Neutrophil (primary cell): ENCODE measurements at regions not wholly inside any gene's neighbourhood (a gene's known extent, or its start where the extent isn't known, plus 50 kb on each side); places are given as distances from the start of the nearest gene placed in this dataset.
"Not testable (repeated sequence)": the region's sequence is repeated elsewhere in the genome, so short reads cannot be mapped to it uniquely, and the experiment has no call there.

ENCODE experiments used
- H3K27ac ChIP-seq: fragments of 200-600 bp; sonication (generic); 2 replicates; pipeline ENCODE4 v1.5.1; 2016; ENCODE audit warnings: mild to moderate bottlenecking, moderate library complexity
- H3K27me3 ChIP-seq: fragments of 200-600 bp; sonication (generic); 2 replicates; pipeline ENCODE4 v1.6.0; 2016; ENCODE audit warnings: mild to moderate bottlenecking
- H3K36me3 ChIP-seq: fragments of 200-600 bp; sonication (generic); 2 replicates; pipeline ENCODE4 v1.5.1; 2017
- H3K4me1 ChIP-seq, 2 experiments: fragments of 200-600 bp in 1 of 2; sonication (generic) in 1 of 2; 1 replicate in 1 of 2; 2 replicates in 1 of 2; pipeline versions ENCODE4 v1.5.1 to v1.6.1; 2013 to 2016; ENCODE audit warnings: low read depth in 1 of 2, low read length in 1 of 2, mild to moderate bottlenecking in 1 of 2, moderate library complexity in 1 of 2; ENCODE audit not compliant: control insufficient read depth in 1 of 2, insufficient read depth in 1 of 2
- H3K4me3 ChIP-seq, 2 experiments: fragments of 200-600 bp in 1 of 2; sonication (generic) in 1 of 2; 1 replicate in 1 of 2; 2 replicates in 1 of 2; pipeline ENCODE4 v1.5.1; 2013 to 2016; ENCODE audit warnings: low read depth in 1 of 2, low read length in 1 of 2, mild to moderate bottlenecking in 1 of 2, moderate library complexity in 1 of 2
- H3K9me3 ChIP-seq: fragments of 200-600 bp; sonication (generic); 2 replicates; pipeline ENCODE4 v1.5.1; 2016
- TF ChIP-seq, protein P1 (sequence below): fragments of 200-600 bp; sonication (generic); IDR thresholded peaks from 2 replicates; pipeline ENCODE4 v1.5.1; 2016; ENCODE audit warnings: antibody characterized with exemption

DNA sequence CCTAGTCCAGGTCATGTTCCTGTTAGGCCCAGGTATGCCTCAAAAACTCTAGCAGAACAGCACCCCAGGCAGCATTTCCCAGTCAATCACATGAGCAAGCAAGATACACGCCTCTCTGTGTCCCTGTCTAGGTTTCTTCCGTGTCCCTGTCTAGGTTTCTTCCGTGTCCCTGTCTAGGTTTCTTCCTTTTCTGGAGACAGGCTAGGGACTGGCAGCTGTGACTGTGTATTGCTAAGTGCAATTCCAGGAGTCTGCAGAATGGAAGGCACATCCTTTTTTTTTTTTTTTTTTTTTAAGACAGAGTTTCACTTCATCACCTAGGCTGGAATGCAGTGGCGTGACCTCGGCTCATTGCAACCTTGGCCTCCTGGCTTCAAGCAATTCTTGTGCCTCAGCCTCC is 77.6 kb downstream of the SETD4 start:
- H3K4me3 ChIP-seq: no peak overlapping the region
- H3K27ac ChIP-seq: no peak overlapping the region
- no peaks in the 10 kb centered on the region for H3K9me3 ChIP-seq
- TF ChIP-seq, protein P1, sequence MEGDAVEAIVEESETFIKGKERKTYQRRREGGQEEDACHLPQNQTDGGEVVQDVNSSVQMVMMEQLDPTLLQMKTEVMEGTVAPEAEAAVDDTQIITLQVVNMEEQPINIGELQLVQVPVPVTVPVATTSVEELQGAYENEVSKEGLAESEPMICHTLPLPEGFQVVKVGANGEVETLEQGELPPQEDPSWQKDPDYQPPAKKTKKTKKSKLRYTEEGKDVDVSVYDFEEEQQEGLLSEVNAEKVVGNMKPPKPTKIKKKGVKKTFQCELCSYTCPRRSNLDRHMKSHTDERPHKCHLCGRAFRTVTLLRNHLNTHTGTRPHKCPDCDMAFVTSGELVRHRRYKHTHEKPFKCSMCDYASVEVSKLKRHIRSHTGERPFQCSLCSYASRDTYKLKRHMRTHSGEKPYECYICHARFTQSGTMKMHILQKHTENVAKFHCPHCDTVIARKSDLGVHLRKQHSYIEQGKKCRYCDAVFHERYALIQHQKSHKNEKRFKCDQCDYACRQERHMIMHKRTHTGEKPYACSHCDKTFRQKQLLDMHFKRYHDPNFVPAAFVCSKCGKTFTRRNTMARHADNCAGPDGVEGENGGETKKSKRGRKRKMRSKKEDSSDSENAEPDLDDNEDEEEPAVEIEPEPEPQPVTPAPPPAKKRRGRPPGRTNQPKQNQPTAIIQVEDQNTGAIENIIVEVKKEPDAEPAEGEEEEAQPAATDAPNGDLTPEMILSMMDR: no peak
- no peaks in the 10 kb centered on the region for H3K36me3 ChIP-seq
- H3K4me1 ChIP-seq: no peaks in the 10 kb centered on the region
- H3K27me3 ChIP-seq: peaks cover 54% of the 10 kb centered on the region

DNA sequence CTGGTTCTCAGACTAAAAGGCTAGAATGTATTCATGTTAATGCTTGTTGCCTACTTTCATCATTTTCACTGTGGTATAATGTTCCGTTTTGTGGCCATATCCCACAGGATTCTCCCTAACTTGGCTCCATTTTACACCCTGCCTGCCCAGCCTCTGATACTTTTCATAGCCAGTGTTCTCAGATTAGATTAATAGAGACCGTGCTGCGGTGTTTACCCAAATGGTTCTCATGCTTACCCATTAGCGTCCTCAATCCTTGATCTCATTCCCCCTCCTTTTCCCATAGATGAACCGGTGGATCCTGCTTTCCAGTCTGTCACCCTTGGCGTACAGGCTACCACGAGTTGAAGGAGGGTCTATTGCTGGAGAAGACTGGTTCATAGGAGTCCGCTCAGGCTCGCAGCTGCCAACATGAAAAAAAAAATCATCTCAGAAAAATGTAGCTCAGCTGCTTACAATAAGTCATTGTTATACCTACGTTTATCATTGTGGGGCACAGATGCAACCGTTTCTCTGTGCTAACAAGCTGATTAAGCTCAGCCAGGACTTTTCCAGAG is 78.7 kb downstream of the SETD4 start:
- no peaks in the 10 kb centered on the region for H3K9me3 ChIP-seq
- no peaks in the 10 kb centered on the region for H3K4me1 ChIP-seq
- H3K27me3 ChIP-seq: peaks cover 48% of the 10 kb centered on the region
- no peaks in the 10 kb centered on the region for H3K36me3 ChIP-seq
- H3K27ac ChIP-seq: no peak overlapping the region
- no peak overlapping the region for H3K4me3 ChIP-seq
- TF ChIP-seq, protein P1: no peak

DNA sequence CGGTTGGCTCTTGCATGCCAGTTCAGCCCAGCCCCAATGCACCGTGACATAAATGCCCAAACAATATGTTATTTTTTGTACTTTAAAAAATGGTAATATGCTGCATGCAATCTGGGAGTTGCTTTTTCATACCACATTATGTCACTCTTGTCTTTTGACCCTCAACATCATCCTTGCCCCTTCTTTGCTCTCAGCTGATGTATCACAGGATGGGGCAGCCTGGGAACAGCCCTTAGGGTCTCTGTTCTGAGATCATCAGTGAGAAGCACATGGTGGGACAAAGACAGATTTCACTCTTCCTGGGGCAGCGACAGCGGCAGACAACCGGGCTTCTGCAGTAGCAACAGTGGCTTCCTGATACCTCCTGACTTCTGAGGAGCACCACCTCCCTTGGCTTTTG is 79.5 kb downstream of the SETD4 start:
- TF ChIP-seq, protein P1: no peak
- no peak overlapping the region for H3K4me3 ChIP-seq
- no peaks in the 10 kb centered on the region for H3K9me3 ChIP-seq
- no peaks in the 10 kb centered on the region for H3K36me3 ChIP-seq
- peaks cover 50% of the 10 kb centered on the region for H3K27me3 ChIP-seq
- no peaks in the 10 kb centered on the region for H3K4me1 ChIP-seq
- no peak overlapping the region for H3K27ac ChIP-seq

GRCh38 chr21:35977860-35978259 is 82.5 kb downstream of the SETD4 start:
- not testable (repeated sequence) for H3K36me3 ChIP-seq, H3K4me3 ChIP-seq, H3K4me1 ChIP-seq, H3K27ac ChIP-seq, H3K9me3 ChIP-seq
- peaks cover 48% of the 10 kb centered on the region for H3K27me3 ChIP-seq

GRCh38 chr21:35976929-35977328 is 83.4 kb downstream of the SETD4 start:
- Histone ChIP-seq H3K27ac (no peak overlapping the region), H3K4me3 (no peak overlapping the region), H3K36me3 (no peaks in the 10 kb centered on the region), H3K27me3 (peaks cover 43% of the 10 kb centered on the region), H3K9me3 (no peaks in the 10 kb centered on the region), H3K4me1 (no peaks in the 10 kb centered on the region)
- TF ChIP-seq, protein P1: no peak

- Histone ChIP-seq H3K27me3 (peaks cover 38% of the 10 kb centered on the region), H3K4me3 (no peak overlapping the region), H3K9me3 (no peaks in the 10 kb centered on the region), H3K4me1 (no peaks in the 10 kb centered on the region), H3K36me3 (no peaks in the 10 kb centered on the region), H3K27ac (no peak overlapping the region)
- TF ChIP-seq, protein P1: no peak
These were observed 83.8 kb downstream of the SETD4 start for GRCh38 chr21:35976481-35976880.
